ENCODE measurements at regions not wholly inside any gene's neighbourhood (a gene's known extent, or its start where the extent isn't known, plus 50 kb on each side); places are given as distances from the start of the nearest gene placed in this dataset.

GRCh38 chrX:39899059-39899458, 198.7 kb downstream of the BCOR start:
- TF ChIP-seq EP300 (IDR thresholded peaks at IDR 0.05) (no peak), POLR2A (IDR thresholded peaks at IDR 0.05) (no peak)
